Right ventricle myocardium superior (tissue), 1 donor: ENCODE measurements at regions not wholly inside any gene's neighbourhood (a gene's known extent, or its start where the extent isn't known, plus 50 kb on each side); places are given as distances from the start of the nearest gene placed in this dataset.
A peak's percentile ranks its signal among the peaks of the same experiment; 100 is the strongest.
"Not testable (repeated sequence)": the region's sequence is repeated elsewhere in the genome, so short reads cannot be mapped to it uniquely, and the experiment has no call there.

Experiments
- ATAC-seq: fragments of 200-7000 bp; cut with Tn5 transposase; one replicate; pipeline ENCODE4 v1.9.1; 2020; ENCODE audit warnings: mild to moderate bottlenecking; ENCODE audit not compliant: poor library complexity
- DNase-seq: peaks from one replicate; pipeline ENCODE4 v3.0.0-alpha.2; 2020
- intact Hi-C: fragments of 100-400 bp; cut with DNase I; formaldehyde crosslinking; loops from one replicate; pipeline ENCODE4 v1.11.2; 2022
- donor health status: DM: no; HTN: yes; CAD: no; lungs with severe emphysema.

- DNase-seq, intact Hi-C loops, ATAC-seq: not testable (repeated sequence)
Observed at GRCh38 chr9:61628951-61629350, 439.1 kb downstream of the SPATA31A7 start.

GRCh38 chr9:61634192-61634591, 444.4 kb downstream of the SPATA31A7 start:
- ATAC-seq (no peak), DNase-seq (no peak)
- intact Hi-C loops: no loop called here

- ATAC-seq, intact Hi-C loops, DNase-seq: not testable (repeated sequence)
Observed at GRCh38 chr9:61664232-61664631, 474.4 kb downstream of the SPATA31A7 start.

GRCh38 chr9:61665330-61665751, 475.5 kb downstream of the SPATA31A7 start:
- ATAC-seq (no peak), DNase-seq (no peak)
- intact Hi-C loops: no loop called here

- intact Hi-C loops: no loop called here
- no peak for DNase-seq
- ATAC-seq: no peak
Observed at GRCh38 chr9:61665829-61666228, 476.0 kb downstream of the SPATA31A7 start.

GRCh38 chr9:61666310-61666709, 476.5 kb downstream of the SPATA31A7 start:
- ATAC-seq (no peak), DNase-seq (no peak)
- intact Hi-C loops: no loop called here

GRCh38 chr9:61666849-61667371, 477.1 kb downstream of the SPATA31A7 start:
- intact Hi-C loops: no loop called here
- ATAC-seq (no peak), DNase-seq (peak; percentile 14)

GRCh38 chr9:61667559-61668121, 477.8 kb downstream of the SPATA31A7 start:
- intact Hi-C loops: no loop called here
- no peak for ATAC-seq
- DNase-seq: peak; percentile 16

GRCh38 chr9:61668201-61668600, 478.4 kb downstream of the SPATA31A7 start:
- DNase-seq: peak; percentile 0
- ATAC-seq, intact Hi-C loops: not testable (repeated sequence)

GRCh38 chr9:61668846-61669245, 479.0 kb downstream of the SPATA31A7 start:
- ATAC-seq (no peak), DNase-seq (peak; percentile 0)
- intact Hi-C loops: no loop called here

GRCh38 chr9:61669352-61669751, 479.5 kb downstream of the SPATA31A7 start:
- intact Hi-C loops: no loop called here
- no peak for ATAC-seq
- peak; percentile 15 for DNase-seq

- intact Hi-C loops, ATAC-seq: not testable (repeated sequence)
- peak; percentile 28 for DNase-seq
Observed at GRCh38 chr9:61669831-61670505, 480.1 kb downstream of the SPATA31A7 start.

- peak; percentile 8 for DNase-seq
- intact Hi-C loops: no loop called here
- ATAC-seq: no peak
Observed at GRCh38 chr9:61670616-61671015, 480.8 kb downstream of the SPATA31A7 start.

GRCh38 chr9:61671276-61671973, 481.6 kb downstream of the SPATA31A7 start:
- no peak for DNase-seq
- ATAC-seq: no peak
- intact Hi-C loops: no loop called here

GRCh38 chr9:61672107-61672541, 482.3 kb downstream of the SPATA31A7 start:
- DNase-seq, ATAC-seq, intact Hi-C loops: not testable (repeated sequence)

GRCh38 chr9:61672645-61673167, 482.9 kb downstream of the SPATA31A7 start:
- DNase-seq, intact Hi-C loops, ATAC-seq: not testable (repeated sequence)

GRCh38 chr9:61673247-61673646, 483.4 kb downstream of the SPATA31A7 start:
- intact Hi-C loops: no loop called here
- no peak for DNase-seq
- no peak for ATAC-seq

GRCh38 chr9:61673664-61674381, 484.0 kb downstream of the SPATA31A7 start:
- no peak for DNase-seq
- no peak for ATAC-seq
- intact Hi-C loops: no loop called here

GRCh38 chr9:61674465-61674864, 484.6 kb downstream of the SPATA31A7 start:
- ATAC-seq (no peak), DNase-seq (no peak)
- intact Hi-C loops: no loop called here
